ENCODE measurements at regions not wholly inside any gene's neighbourhood (a gene's known extent, or its start where the extent isn't known, plus 50 kb on each side); places are given as distances from the start of the nearest gene placed in this dataset.

DNA sequence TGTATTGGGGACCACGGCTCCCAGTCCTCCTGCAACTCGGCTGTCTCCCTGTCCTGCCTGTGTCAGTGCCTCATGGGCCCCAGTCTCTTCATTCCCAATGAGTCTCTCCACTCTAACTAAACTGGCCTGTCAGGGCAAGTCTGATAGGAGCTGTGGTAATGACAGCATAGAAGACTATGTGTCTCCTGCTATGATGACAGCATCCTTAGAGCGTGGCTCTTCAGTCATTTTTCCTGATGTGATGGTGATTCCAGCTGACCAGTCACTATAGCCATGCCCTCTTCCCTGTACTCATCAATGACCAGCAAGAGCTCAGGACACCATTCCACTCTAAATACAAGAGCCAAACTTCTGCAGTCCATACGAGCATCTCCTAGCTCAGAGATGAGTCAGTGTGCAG lies 339.8 kb downstream of the PCNX1 start:
- Histone ChIP-seq H2AK5ac (ENCODE audit: insufficient read length, low read length) (no peak overlapping the region), H3K14ac (ENCODE audit: insufficient read depth, low read length) (no peak overlapping the region), H3K4me2 (ENCODE audit: insufficient read depth, insufficient read length, low read length) (no peak overlapping the region), H3K9ac (ENCODE audit: extremely low read depth, insufficient read length, low read length) (no peak overlapping the region), H4K20me1 (ENCODE audit: control insufficient read depth, insufficient read depth, insufficient read length) (no peaks in the 10 kb centered on the region), H3K18ac (ENCODE audit: insufficient read length, low read depth, low read length) (no peak overlapping the region), H3K27ac (ENCODE audit: insufficient read length, low read depth, low read length) (no peak overlapping the region), H3T11ph (ENCODE audit: low read length) (no peak overlapping the region), H3K9me3 (ENCODE audit: control insufficient read depth, low read depth, low read length) (no peaks in the 10 kb centered on the region), H4K8ac (replicated peaks; ENCODE audit: insufficient read length, low read depth, low read length) (no peak overlapping the region), H3K56ac (ENCODE audit: insufficient read length, low read depth, low read length) (no peak overlapping the region), H3K23ac (ENCODE audit: insufficient read length, low read depth, low read length) (no peak overlapping the region), H3K79me2 (ENCODE audit: insufficient read depth, low read length) (no peaks in the 10 kb centered on the region), H2BK120ac (ENCODE audit: low read depth, low read length, poor library complexity, severe bottlenecking) (no peak overlapping the region), H3K4me1 (ENCODE audit: insufficient read depth, low read length) (no peaks in the 10 kb centered on the region), H3K27me3 (ENCODE audit: insufficient read depth, low read length) (no peaks in the 10 kb centered on the region), H4K91ac (ENCODE audit: insufficient read length, low read depth, low read length) (no peak overlapping the region), H2AFZ (ENCODE audit: low read length) (no peak overlapping the region), H2BK5ac (ENCODE audit: insufficient read length, low read length) (no peak overlapping the region), H2BK20ac (ENCODE audit: low read depth, low read length, poor library complexity, severe bottlenecking) (no peak overlapping the region), H3K23me2 (ENCODE audit: insufficient read length, low read depth, low read length, poor library complexity, severe bottlenecking) (no peaks in the 10 kb centered on the region), H4K5ac (ENCODE audit: insufficient read length, low read depth, low read length) (no peak overlapping the region), H2BK12ac (ENCODE audit: insufficient read length, low read depth, low read length) (no peak overlapping the region), H2BK15ac (ENCODE audit: low read depth, low read length) (no peak overlapping the region), H3K79me1 (ENCODE audit: insufficient read depth, low read depth, low read length, poor library complexity, severe bottlenecking) (no peaks in the 10 kb centered on the region), H3K4ac (ENCODE audit: low read depth, low read length) (no peak overlapping the region)
- Mint-ChIP-seq H3K4me1 (peaks cover 5% of the 10 kb centered on the region in 2 experiments; a peak in 2 of 4 replicates), H3K9me3 (peaks cover 7 to 9% of the 10 kb centered on the region in 2 experiments; a peak in 4 of 5 replicates), H3K27ac (no peak overlapping the region), H3K36me3 (ENCODE audit: insufficient read depth in 1 of 3, low read depth in 3 of 3) (peaks cover 0 to 8% (median 0%) of the 10 kb centered on the region in 3 experiments; a peak in 2 of 7 replicates), H3K27me3 (ENCODE audit: low read depth) (no peaks in the 10 kb centered on the region; the same call in 1 of the 2 replicates), H3K4me3 (no peak overlapping the region)
- no peak for DNase-seq
- TF ChIP-seq, protein P1, sequence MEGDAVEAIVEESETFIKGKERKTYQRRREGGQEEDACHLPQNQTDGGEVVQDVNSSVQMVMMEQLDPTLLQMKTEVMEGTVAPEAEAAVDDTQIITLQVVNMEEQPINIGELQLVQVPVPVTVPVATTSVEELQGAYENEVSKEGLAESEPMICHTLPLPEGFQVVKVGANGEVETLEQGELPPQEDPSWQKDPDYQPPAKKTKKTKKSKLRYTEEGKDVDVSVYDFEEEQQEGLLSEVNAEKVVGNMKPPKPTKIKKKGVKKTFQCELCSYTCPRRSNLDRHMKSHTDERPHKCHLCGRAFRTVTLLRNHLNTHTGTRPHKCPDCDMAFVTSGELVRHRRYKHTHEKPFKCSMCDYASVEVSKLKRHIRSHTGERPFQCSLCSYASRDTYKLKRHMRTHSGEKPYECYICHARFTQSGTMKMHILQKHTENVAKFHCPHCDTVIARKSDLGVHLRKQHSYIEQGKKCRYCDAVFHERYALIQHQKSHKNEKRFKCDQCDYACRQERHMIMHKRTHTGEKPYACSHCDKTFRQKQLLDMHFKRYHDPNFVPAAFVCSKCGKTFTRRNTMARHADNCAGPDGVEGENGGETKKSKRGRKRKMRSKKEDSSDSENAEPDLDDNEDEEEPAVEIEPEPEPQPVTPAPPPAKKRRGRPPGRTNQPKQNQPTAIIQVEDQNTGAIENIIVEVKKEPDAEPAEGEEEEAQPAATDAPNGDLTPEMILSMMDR (conservative IDR thresholded peaks at IDR 0.05), result no peak
- no CpG with 5 or more reads among the region's 4 CpGs for WGBS (ENCODE audit: extremely low coverage, insufficient read length, low lambda C conversion rate)
